GM18951 (cell line): ENCODE measurements at regions not wholly inside any gene's neighbourhood (a gene's known extent, or its start where the extent isn't known, plus 50 kb on each side); places are given as distances from the start of the nearest gene placed in this dataset.
"Not testable (repeated sequence)": the region's sequence is repeated elsewhere in the genome, so short reads cannot be mapped to it uniquely, and the experiment has no call there.

Experiments
- POLR2A ChIP-seq: IDR thresholded peaks from 4 replicates; pipeline ENCODE4 v1.6.1; 2011; ENCODE audit warnings: mild to moderate bottlenecking; ENCODE audit not compliant: insufficient read length, insufficient read depth; ENCODE audit errors: extremely low read depth
- in situ Hi-C: fragments of 300-500 bp; cut with MboI; formaldehyde crosslinking; loops from one replicate; pipeline ENCODE4 v1.12.0; 2022; ENCODE audit warnings: low sequenced_read_pairs, mixed read lengths, inconsistent platforms; ENCODE audit not compliant: unreplicated experiment

DNA sequence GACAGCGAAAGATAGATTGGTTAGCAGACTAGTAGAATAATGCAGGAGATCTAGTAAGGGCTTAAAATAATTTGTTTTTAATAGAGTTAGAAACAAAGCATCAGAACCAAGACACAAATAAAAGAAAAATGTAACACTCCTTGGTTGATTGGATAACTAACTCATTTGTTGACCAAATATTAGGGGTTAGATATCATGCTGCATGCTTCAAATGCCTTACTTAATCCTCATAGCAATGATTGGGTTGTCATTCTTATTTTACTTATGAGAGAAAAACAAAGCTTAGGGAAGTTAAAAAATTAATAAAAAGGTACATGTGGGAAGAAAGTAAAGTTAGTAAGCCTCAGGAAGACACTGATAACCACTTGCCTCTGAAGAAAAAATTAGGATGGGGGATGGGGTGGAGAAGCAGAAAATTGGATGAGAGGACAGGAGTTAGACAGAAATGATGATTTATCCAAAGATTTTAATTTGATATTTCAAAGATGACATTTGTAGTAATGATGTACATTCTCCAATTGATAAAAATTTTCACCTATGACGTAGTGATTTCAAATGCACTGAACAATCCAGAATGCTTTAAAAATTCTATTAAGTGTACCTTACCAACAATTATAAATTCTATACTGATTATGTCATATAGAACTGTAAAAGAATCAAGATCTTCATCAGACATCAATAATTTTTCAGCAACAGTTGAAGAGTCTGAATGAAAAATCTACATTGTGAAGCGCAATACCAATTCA, 374.7 kb downstream of the COL11A1 start:
- TF ChIP-seq POLR2A = no peak
- in situ Hi-C loops = no loop called here

DNA sequence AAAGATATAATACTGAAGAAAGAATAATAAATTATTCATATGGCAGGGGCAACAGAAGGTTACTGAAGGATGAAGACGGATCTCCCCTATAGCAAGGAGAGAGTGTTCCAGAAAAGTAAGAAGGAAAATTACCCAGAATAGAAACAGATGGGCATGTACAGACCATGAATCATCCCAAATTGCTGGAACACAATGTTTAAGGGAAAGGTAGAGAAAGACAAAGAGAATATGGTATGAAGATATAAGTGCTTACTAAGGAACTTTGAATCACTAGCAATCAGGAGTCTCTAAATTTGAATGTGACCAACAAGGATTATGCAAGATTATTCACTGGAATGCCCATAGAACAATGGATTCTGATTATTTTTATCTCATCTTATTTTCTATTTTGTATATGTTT, 375.4 kb downstream of the COL11A1 start:
- no peak for TF ChIP-seq POLR2A
- in situ Hi-C loops = no loop called here

DNA sequence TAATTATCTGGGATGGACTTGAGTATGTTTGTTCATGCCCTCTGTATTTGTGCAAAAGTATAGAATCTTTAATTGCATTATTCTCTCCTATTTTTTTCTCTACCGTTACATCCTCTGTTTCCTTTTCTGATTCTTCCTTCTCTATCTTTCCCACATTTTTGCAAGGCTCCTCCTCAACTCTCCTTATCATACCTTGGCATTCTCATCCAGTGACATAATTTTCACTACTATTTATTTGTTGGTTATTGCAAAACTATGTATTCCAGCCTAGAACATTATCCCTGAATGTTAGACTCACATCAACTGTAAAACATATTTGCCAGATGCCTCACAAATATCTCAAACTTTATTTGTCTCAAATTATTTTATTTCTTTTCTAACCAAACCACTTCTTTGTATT, 381.9 kb downstream of the COL11A1 start:
- TF ChIP-seq POLR2A = no peak
- in situ Hi-C loops = no loop called here

DNA sequence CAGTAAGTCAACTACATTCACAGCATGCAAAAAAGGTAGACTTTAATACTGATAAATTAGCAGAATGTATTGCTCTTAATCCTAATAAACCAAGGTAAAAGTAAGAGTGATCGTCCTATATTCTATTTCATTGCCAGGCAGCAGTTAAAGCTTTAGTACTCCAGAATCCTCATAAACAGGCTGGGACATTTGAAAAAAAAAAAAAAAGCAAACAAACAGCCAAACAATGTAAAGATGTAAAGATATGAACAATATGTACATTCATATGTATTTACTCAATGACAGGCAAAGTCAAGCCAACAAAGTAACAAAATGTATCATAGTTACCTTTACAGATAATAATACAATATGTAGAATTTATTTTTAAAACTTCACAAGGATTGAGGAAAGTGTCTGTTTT, 383.6 kb downstream of the COL11A1 start:
- TF ChIP-seq POLR2A = no peak
- in situ Hi-C loops = no loop called here

DNA sequence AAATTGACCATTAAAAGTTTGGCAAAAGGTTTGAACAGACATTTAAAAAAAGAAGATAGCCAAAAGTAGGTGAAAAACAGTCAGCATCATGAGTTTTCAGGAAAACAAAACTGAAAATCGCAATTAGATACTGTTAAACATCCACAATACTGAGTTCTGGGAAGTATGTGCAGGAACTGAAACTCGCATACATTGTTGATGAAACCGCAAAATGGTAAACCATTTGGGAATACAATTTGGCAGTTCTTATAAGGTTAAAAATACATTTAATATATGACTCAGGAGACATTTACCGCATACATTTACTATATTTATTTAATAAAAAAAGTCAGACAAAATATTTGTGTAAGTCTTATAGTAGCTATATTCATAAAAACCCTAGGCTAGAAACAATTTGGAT, 393.2 kb downstream of the COL11A1 start:
- TF ChIP-seq POLR2A = no peak
- in situ Hi-C loops = no loop called here

DNA sequence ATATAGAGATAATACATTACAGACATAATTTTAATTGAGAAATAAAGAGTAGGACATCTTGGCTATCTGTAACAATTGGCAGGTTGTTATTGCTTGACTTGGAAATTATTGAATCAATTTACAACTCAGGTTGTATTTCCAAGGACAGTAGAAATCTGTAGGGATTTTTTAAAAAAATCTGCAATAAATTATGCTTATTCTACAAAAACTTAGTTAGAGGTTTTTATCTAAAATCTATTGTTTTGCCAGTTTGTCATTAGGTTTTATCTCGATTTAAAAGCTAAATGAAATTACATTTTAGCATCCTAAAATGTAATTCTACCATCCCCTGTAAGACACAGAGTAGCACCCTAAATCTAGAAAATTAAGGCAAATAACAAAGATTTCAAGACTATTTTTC, 408.8 kb downstream of the COL11A1 start:
- in situ Hi-C loops = no loop called here
- TF ChIP-seq POLR2A = no peak

DNA sequence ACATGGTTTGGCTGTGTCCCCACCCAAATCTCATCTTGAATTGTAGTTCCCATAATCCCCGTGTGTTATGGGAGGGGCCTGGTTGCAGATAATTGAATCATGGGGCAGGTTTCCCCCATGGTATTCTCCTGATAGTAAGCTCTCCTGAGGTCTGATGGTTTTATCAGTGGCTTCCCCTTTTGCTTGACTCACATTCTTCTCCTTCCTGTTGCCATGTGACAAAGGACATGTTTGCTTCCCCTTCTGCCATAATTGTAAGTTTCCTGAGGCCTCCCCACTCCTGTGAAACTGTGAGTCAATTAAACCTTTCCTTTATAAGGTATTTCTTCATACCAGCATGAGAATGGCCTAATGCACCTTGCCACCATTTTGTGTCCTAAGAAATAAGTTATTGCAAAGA, 415.0 kb downstream of the COL11A1 start:
- in situ Hi-C loops = no loop called here
- TF ChIP-seq POLR2A = no peak

DNA sequence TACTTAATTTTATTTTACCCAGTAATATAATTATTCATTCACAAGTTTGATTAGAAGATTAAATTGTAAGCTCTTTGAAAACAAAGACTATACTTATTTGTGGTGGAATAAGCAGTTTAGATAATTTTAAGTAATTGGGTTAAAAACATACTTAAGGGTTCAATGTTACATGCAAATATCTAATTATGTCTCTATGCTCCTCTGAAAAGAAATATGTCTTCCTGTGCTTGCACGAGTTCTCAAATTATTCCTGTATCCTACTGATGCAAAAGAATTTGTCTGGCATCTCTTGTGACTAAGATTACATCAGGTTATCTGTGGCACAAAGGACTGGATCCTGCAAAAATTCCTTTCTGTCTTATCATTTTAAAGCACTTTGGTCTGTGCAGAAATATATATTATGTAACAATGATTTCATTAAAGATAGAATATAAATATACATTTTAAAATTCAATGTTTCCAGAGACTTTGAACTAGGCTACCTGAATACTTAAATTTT, 416.7 kb downstream of the COL11A1 start:
- in situ Hi-C loops = no loop called here
- TF ChIP-seq POLR2A = no peak

DNA sequence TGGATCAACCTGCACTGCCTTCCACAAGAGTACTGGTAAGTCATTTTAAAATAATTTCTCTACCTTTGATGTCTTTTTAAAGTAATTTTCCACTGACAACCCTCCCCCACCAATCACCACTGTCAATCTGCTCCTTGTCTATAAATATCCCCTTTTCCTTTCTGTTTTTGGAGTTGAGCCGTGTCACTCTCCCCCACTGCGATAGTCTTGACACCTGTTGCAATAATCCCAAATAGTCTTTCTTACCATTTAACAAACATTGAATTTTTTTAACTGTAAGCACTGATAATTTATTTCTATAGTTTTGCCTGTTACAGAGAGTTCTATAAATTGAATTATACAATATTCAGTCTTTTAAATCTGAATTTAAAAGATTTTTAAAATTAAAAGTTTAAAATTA, 420.9 kb downstream of the COL11A1 start:
- in situ Hi-C loops = no loop called here
- no peak for TF ChIP-seq POLR2A

DNA sequence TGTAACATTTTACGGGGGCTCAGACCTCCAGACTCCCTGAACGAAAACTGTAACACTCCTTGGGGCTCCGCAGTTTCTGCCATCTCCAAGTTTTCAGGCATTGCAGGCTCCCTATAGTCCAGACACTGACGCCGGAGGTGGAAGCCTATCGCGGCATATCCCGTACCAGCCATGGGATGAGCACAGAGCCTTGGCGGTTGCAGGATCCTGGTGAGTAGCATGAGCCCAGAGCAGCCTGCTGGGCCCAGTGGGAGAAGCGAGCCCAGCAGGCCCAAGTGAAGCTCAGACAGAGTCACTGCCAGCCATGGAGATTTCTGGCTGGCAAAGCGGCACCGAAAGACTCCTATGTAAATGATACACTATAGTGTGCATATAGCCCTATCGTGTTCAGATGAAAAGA, 446.8 kb downstream of the COL11A1 start:
- TF ChIP-seq POLR2A = no peak
- in situ Hi-C loops = no loop called here

DNA sequence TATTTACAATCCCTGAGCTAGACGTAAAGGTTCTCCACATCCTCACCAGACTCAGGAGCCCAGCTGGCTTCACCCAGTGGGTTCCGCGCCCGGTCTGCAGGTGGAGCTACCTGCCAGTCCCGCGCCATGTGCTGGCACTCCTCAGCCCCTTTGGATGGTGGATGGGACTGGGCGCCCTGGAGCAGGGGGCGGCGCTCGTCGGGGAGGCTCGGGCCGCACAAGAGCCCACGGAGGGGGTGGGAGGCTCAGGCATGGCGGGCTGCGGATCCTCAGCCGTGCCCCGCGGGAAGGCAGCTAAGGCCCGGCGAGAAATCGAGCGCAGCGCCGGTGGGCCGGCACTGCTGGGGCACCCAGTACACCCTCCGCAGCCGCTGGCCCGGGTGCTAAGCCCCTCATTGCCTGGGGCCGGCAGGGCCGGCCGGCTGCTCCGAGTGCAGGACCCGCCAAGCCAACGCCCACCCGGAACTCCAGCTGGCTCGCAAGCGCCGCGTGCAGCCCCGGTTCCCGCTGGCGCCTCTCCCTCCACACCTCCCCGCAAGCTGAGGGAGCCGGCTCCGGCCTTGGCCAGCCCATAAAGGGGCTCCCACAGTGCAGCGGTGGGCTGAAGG, 448.3 kb downstream of the COL11A1 start:
- in situ Hi-C loops = not testable (repeated sequence)

DNA sequence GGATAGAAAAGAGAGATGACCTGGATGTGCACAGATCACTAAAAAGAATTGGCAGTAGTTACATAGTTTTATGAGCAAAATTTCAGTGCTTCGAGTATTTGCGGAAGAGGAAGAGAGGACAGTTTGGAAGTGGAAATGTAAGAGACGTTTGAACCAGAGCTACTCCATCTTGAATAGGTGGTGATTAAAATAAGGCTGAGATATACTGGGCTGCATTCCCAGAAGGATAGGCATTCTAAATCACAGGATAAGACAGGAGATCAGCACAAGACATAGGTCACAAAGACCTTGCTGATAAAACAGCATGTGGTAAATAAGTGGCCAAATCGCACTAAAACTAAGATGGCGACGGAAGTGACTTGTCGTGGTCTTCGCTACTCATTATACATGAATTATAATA, 453.3 kb downstream of the COL11A1 start:
- no peak for TF ChIP-seq POLR2A
- in situ Hi-C loops = no loop called here

DNA sequence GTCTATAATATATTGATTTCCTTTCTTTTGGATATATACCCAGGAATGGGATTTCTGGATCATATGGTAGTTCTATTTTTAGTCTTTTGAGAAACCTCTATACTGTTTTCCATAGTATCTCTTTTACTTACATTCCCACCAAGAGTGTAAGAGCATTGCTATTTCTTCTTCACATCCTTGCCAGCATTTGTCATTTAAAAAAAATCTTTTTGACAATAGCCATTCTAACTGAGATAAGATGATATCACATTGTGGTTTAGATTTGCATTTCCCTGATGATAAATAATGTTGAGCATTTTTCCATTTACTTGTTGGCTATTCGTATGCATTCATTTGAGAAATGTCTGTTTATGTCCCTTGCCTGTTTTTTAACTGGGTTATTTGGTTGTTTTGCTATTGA, 467.4 kb downstream of the COL11A1 start:
- in situ Hi-C loops = no loop called here

DNA sequence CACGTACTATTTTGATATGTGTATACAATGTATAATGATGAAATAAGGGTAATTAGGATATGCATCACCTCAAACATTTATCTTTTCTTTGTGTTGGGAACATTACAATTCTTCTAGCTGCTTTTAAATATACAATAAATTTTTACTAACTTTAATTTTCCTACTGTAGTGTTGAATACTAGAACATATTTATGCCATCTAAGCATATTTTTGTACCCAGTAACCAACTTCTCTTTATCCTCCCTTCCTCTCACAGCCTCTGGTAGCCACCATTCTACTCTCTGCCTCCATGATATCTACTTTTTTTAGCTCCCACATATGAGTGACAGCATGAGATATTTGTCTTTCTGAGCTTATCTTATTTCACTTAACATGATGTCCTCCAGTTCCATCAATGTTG, 468.0 kb downstream of the COL11A1 start:
- in situ Hi-C loops = no loop called here
- no peak for TF ChIP-seq POLR2A

More for the DNA sequence above, 467.4 kb downstream of the COL11A1 start:
- no peak for TF ChIP-seq POLR2A

DNA sequence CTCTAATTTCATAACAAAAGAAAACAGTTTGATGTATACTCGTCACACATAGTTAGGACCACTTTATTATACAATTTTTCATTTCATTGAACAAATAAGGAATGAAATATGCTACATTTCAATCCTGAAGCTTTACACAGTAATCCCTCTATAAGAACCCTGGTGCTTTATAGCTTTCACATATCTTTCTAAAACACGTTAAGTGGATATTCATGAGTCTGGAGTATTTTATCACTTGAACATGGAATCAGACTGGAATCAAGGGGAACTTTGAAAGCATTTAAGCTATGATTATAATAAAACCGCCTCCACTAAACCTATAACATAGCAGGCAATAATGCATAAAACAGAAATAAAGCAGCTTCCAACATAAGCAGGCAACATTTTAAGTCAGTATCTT, 476.6 kb downstream of the COL11A1 start:
- TF ChIP-seq POLR2A = no peak
- in situ Hi-C loops = no loop called here

DNA sequence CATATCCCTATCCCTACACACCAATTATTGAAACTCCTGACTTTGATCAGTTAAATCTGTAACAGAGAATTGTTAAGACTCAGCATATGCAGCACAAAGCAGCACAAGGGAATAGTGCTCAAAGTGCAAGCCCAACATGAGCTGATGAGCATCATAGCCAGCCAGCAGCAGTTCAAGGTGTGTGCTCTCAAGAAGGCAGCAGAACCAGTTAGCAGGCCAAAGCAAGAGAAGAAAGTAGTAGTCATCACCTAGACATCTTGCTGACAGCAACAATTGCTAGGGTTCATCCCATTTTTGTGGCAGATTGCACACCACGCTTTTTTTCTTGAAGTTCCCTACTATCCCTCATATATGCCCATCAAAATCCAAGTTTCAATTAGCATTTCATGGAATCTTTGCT, 478.3 kb downstream of the COL11A1 start:
- in situ Hi-C loops = no loop called here
- TF ChIP-seq POLR2A = no peak
